ENCODE measurements at regions not wholly inside any gene's neighbourhood (a gene's known extent, or its start where the extent isn't known, plus 50 kb on each side); places are given as distances from the start of the nearest gene placed in this dataset.
"Not testable (repeated sequence)": the region's sequence is repeated elsewhere in the genome, so short reads cannot be mapped to it uniquely, and the experiment has no call there.

DNA sequence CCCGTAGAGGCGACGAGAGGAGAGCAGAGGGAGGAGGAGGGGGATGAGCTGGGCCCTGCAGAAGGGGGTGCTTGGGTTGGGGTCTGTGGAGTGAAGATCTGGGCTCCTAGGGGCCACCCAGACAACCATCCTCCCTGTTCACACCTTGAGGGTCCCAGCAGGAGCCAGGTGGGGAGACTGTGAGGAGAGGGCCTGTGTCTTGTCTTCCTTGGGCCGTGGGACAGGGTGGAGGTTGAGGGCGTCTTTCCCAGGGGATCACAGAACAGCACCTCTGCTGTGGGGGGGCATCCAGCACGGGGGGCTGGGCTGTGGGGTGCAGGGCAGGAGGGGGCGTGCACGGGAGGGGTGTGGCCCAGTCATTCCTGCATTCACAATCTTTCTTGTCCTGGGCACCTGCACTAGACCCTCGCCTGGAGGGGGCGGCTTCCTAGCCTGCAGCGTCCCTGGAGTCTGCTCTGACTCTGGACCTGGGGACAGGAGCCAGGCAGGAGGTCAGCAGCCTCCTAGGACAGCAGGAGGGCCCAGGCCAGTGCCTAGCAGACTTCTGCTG lies 393.8 kb downstream of the TMEM121 start:
- TF ChIP-seq, protein P1, sequence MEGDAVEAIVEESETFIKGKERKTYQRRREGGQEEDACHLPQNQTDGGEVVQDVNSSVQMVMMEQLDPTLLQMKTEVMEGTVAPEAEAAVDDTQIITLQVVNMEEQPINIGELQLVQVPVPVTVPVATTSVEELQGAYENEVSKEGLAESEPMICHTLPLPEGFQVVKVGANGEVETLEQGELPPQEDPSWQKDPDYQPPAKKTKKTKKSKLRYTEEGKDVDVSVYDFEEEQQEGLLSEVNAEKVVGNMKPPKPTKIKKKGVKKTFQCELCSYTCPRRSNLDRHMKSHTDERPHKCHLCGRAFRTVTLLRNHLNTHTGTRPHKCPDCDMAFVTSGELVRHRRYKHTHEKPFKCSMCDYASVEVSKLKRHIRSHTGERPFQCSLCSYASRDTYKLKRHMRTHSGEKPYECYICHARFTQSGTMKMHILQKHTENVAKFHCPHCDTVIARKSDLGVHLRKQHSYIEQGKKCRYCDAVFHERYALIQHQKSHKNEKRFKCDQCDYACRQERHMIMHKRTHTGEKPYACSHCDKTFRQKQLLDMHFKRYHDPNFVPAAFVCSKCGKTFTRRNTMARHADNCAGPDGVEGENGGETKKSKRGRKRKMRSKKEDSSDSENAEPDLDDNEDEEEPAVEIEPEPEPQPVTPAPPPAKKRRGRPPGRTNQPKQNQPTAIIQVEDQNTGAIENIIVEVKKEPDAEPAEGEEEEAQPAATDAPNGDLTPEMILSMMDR (IDR thresholded peaks at IDR 0.05; ENCODE audit: low read depth, low read length, poor library complexity, severe bottlenecking), result not testable (repeated sequence)
- TF ChIP-seq EZH2phosphoT487 (IDR thresholded peaks at IDR 0.05; ENCODE audit: borderline replicate concordance, low read length), result not testable (repeated sequence)

Measured in DOHH2 (cell line).